RWPE2 (cell line): ENCODE measurements at regions not wholly inside any gene's neighbourhood (a gene's known extent, or its start where the extent isn't known, plus 50 kb on each side); places are given as distances from the start of the nearest gene placed in this dataset.

Source experiments
- ATAC-seq: fragments of 200-7000 bp; cut with Tn5 transposase; 3 replicates; pipeline ENCODE4 v1.9.1; 2021; ENCODE audit warnings: low read depth
- DNase-seq: peaks from one replicate; pipeline ENCODE4 v3.0.0-alpha.2; 2020; ENCODE audit warnings: low spot score
- H3K27ac ChIP-seq: fragments of 450-650 bp; 2 replicates; pipeline ENCODE4 v1.5.1; 2017; ENCODE audit warnings: mild to moderate bottlenecking; ENCODE audit not compliant: poor library complexity, severe bottlenecking
- H3K27me3 ChIP-seq: fragments of 250-450 bp; sonication (Bioruptor Pico); 2 replicates; pipeline ENCODE4 v1.5.1; 2021; ENCODE audit warnings: mild to moderate bottlenecking, moderate library complexity; ENCODE audit not compliant: insufficient read depth, poor library complexity, severe bottlenecking
- H3K36me3 ChIP-seq: fragments of 250-450 bp; sonication (Bioruptor Pico); 2 replicates; pipeline ENCODE4 v1.5.1; 2020; ENCODE audit warnings: low read depth, mild to moderate bottlenecking, moderate library complexity
- H3K4me1 ChIP-seq: fragments of 250-450 bp; sonication (Bioruptor Pico); 2 replicates; pipeline ENCODE4 v1.5.1; 2021; ENCODE audit warnings: mild to moderate bottlenecking, moderate library complexity; ENCODE audit not compliant: insufficient read depth, poor library complexity, severe bottlenecking
- H3K4me3 ChIP-seq: fragments of 250-450 bp; sonication (Bioruptor Pico); 2 replicates; pipeline ENCODE4 v1.5.1; 2021; ENCODE audit warnings: mild to moderate bottlenecking, moderate library complexity; ENCODE audit not compliant: severe bottlenecking
- H3K9me3 ChIP-seq: fragments of 250-450 bp; sonication (Bioruptor Pico); 2 replicates; pipeline ENCODE4 v1.5.1; 2021; ENCODE audit warnings: mild to moderate bottlenecking, moderate library complexity; ENCODE audit not compliant: severe bottlenecking
- CTCF ChIP-seq: fragments of 450-650 bp; IDR thresholded peaks from one replicate; pipeline ENCODE4 v1.5.1; 2017; ENCODE audit warnings: mild to moderate bottlenecking, moderate library complexity; ENCODE audit not compliant: poor library complexity, severe bottlenecking

- Histone ChIP-seq H3K4me1 (no peaks in the 10 kb centered on the region), H3K27ac (no peak overlapping the region), H3K36me3 (no peaks in the 10 kb centered on the region), H3K4me3 (no peak overlapping the region), H3K27me3 (no peaks in the 10 kb centered on the region), H3K9me3 (no peaks in the 10 kb centered on the region)
- DNase-seq (no peak), ATAC-seq (no peak)
- TF ChIP-seq CTCF, result no peak
Observed at GRCh38 chr2:123493687-123494086, 531.4 kb upstream of the CNTNAP5 start.

GRCh38 chr2:123495241-123495640, 529.8 kb upstream of the CNTNAP5 start:
- no peak for DNase-seq
- ATAC-seq, result no peak
- Histone ChIP-seq H3K27me3 (no peaks in the 10 kb centered on the region), H3K9me3 (no peaks in the 10 kb centered on the region), H3K36me3 (no peaks in the 10 kb centered on the region), H3K4me3 (no peak overlapping the region), H3K27ac (no peak overlapping the region), H3K4me1 (no peaks in the 10 kb centered on the region)
- no peak for TF ChIP-seq CTCF

GRCh38 chr2:123500346-123500745, 524.7 kb upstream of the CNTNAP5 start:
- no peak for DNase-seq
- no peak for ATAC-seq
- no peak for TF ChIP-seq CTCF
- H3K27ac ChIP-seq, result no peak overlapping the region
- H3K27me3 ChIP-seq, result no peaks in the 10 kb centered on the region
- H3K4me3 ChIP-seq, result no peak overlapping the region
- no peaks in the 10 kb centered on the region for H3K4me1 ChIP-seq
- H3K9me3 ChIP-seq, result no peaks in the 10 kb centered on the region
- H3K36me3 ChIP-seq, result no peaks in the 10 kb centered on the region

GRCh38 chr2:123500988-123501387, 524.1 kb upstream of the CNTNAP5 start:
- Histone ChIP-seq H3K36me3 (no peaks in the 10 kb centered on the region), H3K4me3 (no peak overlapping the region), H3K27ac (no peak overlapping the region), H3K9me3 (no peaks in the 10 kb centered on the region), H3K27me3 (no peaks in the 10 kb centered on the region), H3K4me1 (no peaks in the 10 kb centered on the region)
- no peak for DNase-seq
- peak; percentile 55; the same call in 2 of the 3 replicates for ATAC-seq
- no peak for TF ChIP-seq CTCF

GRCh38 chr2:123502931-123503330, 522.2 kb upstream of the CNTNAP5 start:
- Histone ChIP-seq H3K36me3 (no peaks in the 10 kb centered on the region), H3K4me1 (no peaks in the 10 kb centered on the region), H3K27ac (no peak overlapping the region), H3K4me3 (no peak overlapping the region), H3K9me3 (no peaks in the 10 kb centered on the region), H3K27me3 (no peaks in the 10 kb centered on the region)
- DNase-seq (no peak), ATAC-seq (peak; percentile 89)
- TF ChIP-seq CTCF, result no peak
